Mammary epithelial cell (primary cell): ENCODE measurements at regions not wholly inside any gene's neighbourhood (a gene's known extent, or its start where the extent isn't known, plus 50 kb on each side); places are given as distances from the start of the nearest gene placed in this dataset.

ENCODE experiments used
- EZH2 ChIP-seq: IDR thresholded peaks from 2 replicates; pipeline ENCODE4 v1.6.1; 2012; ENCODE audit warnings: low read length, inconsistent platforms, borderline replicate concordance
- TF ChIP-seq, protein P1 (sequence below), 2 donors: IDR thresholded peaks in 1 of 2; conservative IDR thresholded peaks in 1 of 2; 2 replicates each; pipeline ENCODE4 v1.5.1; 2011 to 2012; ENCODE audit warnings: inconsistent platforms in 2 of 2, low read length in 2 of 2, mild to moderate bottlenecking in 2 of 2, control low read depth in 1 of 2, low read depth in 1 of 2; ENCODE audit not compliant: insufficient read depth in 1 of 2; ENCODE audit errors: extremely low read depth in 1 of 2

DNA sequence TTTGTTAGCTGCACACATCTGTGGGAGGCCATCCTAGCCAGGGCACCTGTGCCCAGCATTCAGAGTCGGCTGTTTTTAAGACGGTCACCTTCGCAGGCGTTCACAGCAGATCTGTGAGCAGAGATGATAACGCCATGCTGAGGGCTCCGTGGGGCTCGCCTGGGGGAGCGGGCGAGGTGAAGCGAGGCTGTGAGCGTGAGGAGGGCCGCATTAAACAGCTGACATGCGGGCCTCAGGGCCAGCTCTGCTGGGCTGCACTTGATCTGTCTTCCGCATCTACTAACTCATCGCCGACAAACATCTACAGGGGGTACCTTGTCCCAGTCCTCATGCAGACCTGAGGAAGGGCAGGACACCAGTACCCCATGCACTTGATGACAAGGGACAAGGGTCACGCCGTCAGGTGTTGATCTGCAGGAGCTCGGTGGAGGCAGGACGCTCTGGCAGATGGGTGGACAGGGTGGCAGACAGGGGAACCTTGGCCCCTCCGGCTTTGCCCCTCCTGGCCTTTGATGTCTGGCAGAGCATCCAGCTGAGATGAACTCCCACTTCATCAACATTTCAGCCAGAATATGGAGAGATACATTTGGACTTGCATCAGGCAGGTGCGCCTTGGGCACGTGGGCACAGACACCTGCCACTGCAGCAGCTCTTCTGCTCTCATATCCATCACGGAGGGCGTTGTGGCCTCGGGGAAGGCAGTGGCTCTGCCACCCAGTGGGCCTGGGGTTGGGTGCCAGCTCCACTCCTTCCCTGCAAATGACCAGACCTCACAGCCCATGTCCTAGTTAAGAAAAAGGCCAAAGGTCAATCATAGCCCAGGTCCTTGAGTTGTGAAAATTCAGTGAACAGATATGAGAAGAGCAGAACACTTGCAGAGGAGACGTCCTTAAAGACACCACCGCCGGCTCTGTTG is 822.9 kb downstream of the BRD1 start:
- TF ChIP-seq, protein P1, sequence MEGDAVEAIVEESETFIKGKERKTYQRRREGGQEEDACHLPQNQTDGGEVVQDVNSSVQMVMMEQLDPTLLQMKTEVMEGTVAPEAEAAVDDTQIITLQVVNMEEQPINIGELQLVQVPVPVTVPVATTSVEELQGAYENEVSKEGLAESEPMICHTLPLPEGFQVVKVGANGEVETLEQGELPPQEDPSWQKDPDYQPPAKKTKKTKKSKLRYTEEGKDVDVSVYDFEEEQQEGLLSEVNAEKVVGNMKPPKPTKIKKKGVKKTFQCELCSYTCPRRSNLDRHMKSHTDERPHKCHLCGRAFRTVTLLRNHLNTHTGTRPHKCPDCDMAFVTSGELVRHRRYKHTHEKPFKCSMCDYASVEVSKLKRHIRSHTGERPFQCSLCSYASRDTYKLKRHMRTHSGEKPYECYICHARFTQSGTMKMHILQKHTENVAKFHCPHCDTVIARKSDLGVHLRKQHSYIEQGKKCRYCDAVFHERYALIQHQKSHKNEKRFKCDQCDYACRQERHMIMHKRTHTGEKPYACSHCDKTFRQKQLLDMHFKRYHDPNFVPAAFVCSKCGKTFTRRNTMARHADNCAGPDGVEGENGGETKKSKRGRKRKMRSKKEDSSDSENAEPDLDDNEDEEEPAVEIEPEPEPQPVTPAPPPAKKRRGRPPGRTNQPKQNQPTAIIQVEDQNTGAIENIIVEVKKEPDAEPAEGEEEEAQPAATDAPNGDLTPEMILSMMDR (conservative IDR thresholded peaks at IDR 0.05 in 1 of 2, IDR thresholded peaks at IDR 0.05 in 1 of 2; ENCODE audit: extremely low read depth in 1 of 2, insufficient read depth in 1 of 2, low read depth in 1 of 2, low read length in 2 of 2): no peak
- no peak for TF ChIP-seq EZH2
